ENCODE measurements at regions not wholly inside any gene's neighbourhood (a gene's known extent, or its start where the extent isn't known, plus 50 kb on each side); places are given as distances from the start of the nearest gene placed in this dataset.

- Histone ChIP-seq H3K27ac (ENCODE audit: low read length) (no peak overlapping the region), H3K4me1 (ENCODE audit: control insufficient read depth, insufficient read depth, low read length) (no peaks in the 10 kb centered on the region), H3K9me3 (ENCODE audit: control insufficient read depth, low read depth, low read length) (no peaks in the 10 kb centered on the region), H3K4me3 (ENCODE audit: low read length) (no peak overlapping the region), H3K27me3 (ENCODE audit: control insufficient read depth, insufficient read depth, low read length) (no peaks in the 10 kb centered on the region), H3K36me3 (ENCODE audit: control insufficient read depth, insufficient read depth, low read length) (no peaks in the 10 kb centered on the region)
- no peak for DNase-seq
- WGBS (ENCODE audit: insufficient coverage, low lambda C conversion rate): 100% methylated on average over 1 of the region's 2 CpGs
These were observed 574.4 kb upstream of the NOX3 start for GRCh38 chr6:156030053-156030452.

GRCh38 chr6:156029286-156029985 is 573.8 kb upstream of the NOX3 start:
- H3K9me3 ChIP-seq (ENCODE audit: control insufficient read depth, low read depth, low read length): no peaks in the 10 kb centered on the region
- no peaks in the 10 kb centered on the region for H3K36me3 ChIP-seq (ENCODE audit: control insufficient read depth, insufficient read depth, low read length)
- H3K4me1 ChIP-seq (ENCODE audit: control insufficient read depth, insufficient read depth, low read length): no peaks in the 10 kb centered on the region
- 80% methylated on average over 2 of the region's 13 CpGs for WGBS (ENCODE audit: insufficient coverage, low lambda C conversion rate)
- peak overlapping the region; percentile 10 for H3K27ac ChIP-seq (ENCODE audit: low read length)
- H3K27me3 ChIP-seq (ENCODE audit: control insufficient read depth, insufficient read depth, low read length): no peaks in the 10 kb centered on the region
- H3K4me3 ChIP-seq (ENCODE audit: low read length): no peak overlapping the region
- no peak for DNase-seq

- DNase-seq: peak; percentile 21 to 40
- WGBS (ENCODE audit: insufficient coverage, low lambda C conversion rate): 24% methylated on average over 2 of the region's 15 CpGs
- no peaks in the 10 kb centered on the region for H3K9me3 ChIP-seq (ENCODE audit: control insufficient read depth, low read depth, low read length)
- H3K4me3 ChIP-seq (ENCODE audit: low read length): no peak overlapping the region
- H3K27me3 ChIP-seq (ENCODE audit: control insufficient read depth, insufficient read depth, low read length): no peaks in the 10 kb centered on the region
- H3K36me3 ChIP-seq (ENCODE audit: control insufficient read depth, insufficient read depth, low read length): no peaks in the 10 kb centered on the region
- no peaks in the 10 kb centered on the region for H3K4me1 ChIP-seq (ENCODE audit: control insufficient read depth, insufficient read depth, low read length)
- peak overlapping the region; percentile 10 for H3K27ac ChIP-seq (ENCODE audit: low read length)
These were observed 572.9 kb upstream of the NOX3 start for GRCh38 chr6:156028335-156029131.

- Histone ChIP-seq H3K27ac (ENCODE audit: low read length) (no peak overlapping the region), H3K9me3 (ENCODE audit: control insufficient read depth, low read depth, low read length) (no peaks in the 10 kb centered on the region), H3K27me3 (ENCODE audit: control insufficient read depth, insufficient read depth, low read length) (no peaks in the 10 kb centered on the region), H3K36me3 (ENCODE audit: control insufficient read depth, insufficient read depth, low read length) (no peaks in the 10 kb centered on the region), H3K4me3 (ENCODE audit: low read length) (no peak overlapping the region), H3K4me1 (ENCODE audit: control insufficient read depth, insufficient read depth, low read length) (no peaks in the 10 kb centered on the region)
- DNase-seq: no peak
- WGBS (ENCODE audit: insufficient coverage, low lambda C conversion rate): 100% methylated on average over 1 of the region's 3 CpGs
These were observed 571.6 kb upstream of the NOX3 start for GRCh38 chr6:156027248-156027626.

- WGBS (ENCODE audit: insufficient coverage, low lambda C conversion rate): no CpG with 5 or more reads among the region's 4 CpGs
- no peak overlapping the region for H3K4me3 ChIP-seq (ENCODE audit: low read length)
- no peaks in the 10 kb centered on the region for H3K36me3 ChIP-seq (ENCODE audit: control insufficient read depth, insufficient read depth, low read length)
- H3K27ac ChIP-seq (ENCODE audit: low read length): no peak overlapping the region
- H3K27me3 ChIP-seq (ENCODE audit: control insufficient read depth, insufficient read depth, low read length): no peaks in the 10 kb centered on the region
- H3K4me1 ChIP-seq (ENCODE audit: control insufficient read depth, insufficient read depth, low read length): no peaks in the 10 kb centered on the region
- no peak for DNase-seq
- no peaks in the 10 kb centered on the region for H3K9me3 ChIP-seq (ENCODE audit: control insufficient read depth, low read depth, low read length)
These were observed 571.0 kb upstream of the NOX3 start for GRCh38 chr6:156026486-156027247.

- Histone ChIP-seq H3K27ac (ENCODE audit: low read length) (no peak overlapping the region), H3K36me3 (ENCODE audit: control insufficient read depth, insufficient read depth, low read length) (no peaks in the 10 kb centered on the region), H3K27me3 (ENCODE audit: control insufficient read depth, insufficient read depth, low read length) (no peaks in the 10 kb centered on the region), H3K4me3 (ENCODE audit: low read length) (no peak overlapping the region), H3K4me1 (ENCODE audit: control insufficient read depth, insufficient read depth, low read length) (no peaks in the 10 kb centered on the region), H3K9me3 (ENCODE audit: control insufficient read depth, low read depth, low read length) (no peaks in the 10 kb centered on the region)
- no peak for DNase-seq
- 93% methylated on average over 5 of the region's 5 CpGs for WGBS (ENCODE audit: insufficient coverage, low lambda C conversion rate)
These were observed 568.7 kb upstream of the NOX3 start for GRCh38 chr6:156024339-156024738.

- H3K4me3 ChIP-seq (ENCODE audit: low read length): no peak overlapping the region
- no peaks in the 10 kb centered on the region for H3K9me3 ChIP-seq (ENCODE audit: control insufficient read depth, low read depth, low read length)
- no peak overlapping the region for H3K27ac ChIP-seq (ENCODE audit: low read length)
- WGBS (ENCODE audit: insufficient coverage, low lambda C conversion rate): 80% methylated on average over 1 of the region's 6 CpGs
- H3K36me3 ChIP-seq (ENCODE audit: control insufficient read depth, insufficient read depth, low read length): no peaks in the 10 kb centered on the region
- no peaks in the 10 kb centered on the region for H3K4me1 ChIP-seq (ENCODE audit: control insufficient read depth, insufficient read depth, low read length)
- H3K27me3 ChIP-seq (ENCODE audit: control insufficient read depth, insufficient read depth, low read length): no peaks in the 10 kb centered on the region
- no peak for DNase-seq
These were observed 566.2 kb upstream of the NOX3 start for GRCh38 chr6:156021746-156022396.

- H3K36me3 ChIP-seq (ENCODE audit: control insufficient read depth, insufficient read depth, low read length): no peaks in the 10 kb centered on the region
- H3K27me3 ChIP-seq (ENCODE audit: control insufficient read depth, insufficient read depth, low read length): no peaks in the 10 kb centered on the region
- H3K4me1 ChIP-seq (ENCODE audit: control insufficient read depth, insufficient read depth, low read length): no peaks in the 10 kb centered on the region
- H3K4me3 ChIP-seq (ENCODE audit: low read length): no peak overlapping the region
- 91% methylated on average over 1 of the region's 3 CpGs for WGBS (ENCODE audit: insufficient coverage, low lambda C conversion rate)
- no peak for DNase-seq
- no peak overlapping the region for H3K27ac ChIP-seq (ENCODE audit: low read length)
- H3K9me3 ChIP-seq (ENCODE audit: control insufficient read depth, low read depth, low read length): no peaks in the 10 kb centered on the region
These were observed 562.2 kb upstream of the NOX3 start for GRCh38 chr6:156017838-156018237.

- Histone ChIP-seq H3K27ac (ENCODE audit: low read length) (no peak overlapping the region), H3K9me3 (ENCODE audit: control insufficient read depth, low read depth, low read length) (no peaks in the 10 kb centered on the region), H3K4me3 (ENCODE audit: low read length) (no peak overlapping the region), H3K4me1 (ENCODE audit: control insufficient read depth, insufficient read depth, low read length) (no peaks in the 10 kb centered on the region), H3K27me3 (ENCODE audit: control insufficient read depth, insufficient read depth, low read length) (no peaks in the 10 kb centered on the region), H3K36me3 (ENCODE audit: control insufficient read depth, insufficient read depth, low read length) (no peaks in the 10 kb centered on the region)
- no peak for DNase-seq
- WGBS (ENCODE audit: insufficient coverage, low lambda C conversion rate): 81% methylated on average over 5 of the region's 7 CpGs
These were observed 560.7 kb upstream of the NOX3 start for GRCh38 chr6:156016186-156016976.

All from large intestine (tissue), 3 donors.